ENCODE measurements at regions not wholly inside any gene's neighbourhood (a gene's known extent, or its start where the extent isn't known, plus 50 kb on each side); places are given as distances from the start of the nearest gene placed in this dataset.

DNA sequence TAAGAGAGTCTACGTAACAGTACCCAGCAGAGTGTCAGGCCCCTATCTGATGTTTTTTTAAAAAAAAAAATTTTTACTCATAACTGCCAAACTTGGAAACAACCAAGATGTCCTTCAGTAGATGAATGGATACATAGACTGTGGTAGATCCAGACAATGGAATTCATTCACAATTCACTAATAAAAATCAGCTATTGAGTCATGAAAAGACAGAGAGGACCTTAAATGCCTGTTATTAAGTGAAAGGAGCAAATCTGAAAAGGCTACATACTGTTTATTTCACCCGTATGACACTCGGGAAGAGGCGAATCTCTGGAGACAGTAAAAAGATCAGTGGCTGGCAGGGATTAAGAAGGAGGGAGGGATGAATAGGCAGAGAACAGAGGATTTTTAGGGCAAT, 541.4 kb upstream of the TENM4 start:
- TF ChIP-seq, protein P1, sequence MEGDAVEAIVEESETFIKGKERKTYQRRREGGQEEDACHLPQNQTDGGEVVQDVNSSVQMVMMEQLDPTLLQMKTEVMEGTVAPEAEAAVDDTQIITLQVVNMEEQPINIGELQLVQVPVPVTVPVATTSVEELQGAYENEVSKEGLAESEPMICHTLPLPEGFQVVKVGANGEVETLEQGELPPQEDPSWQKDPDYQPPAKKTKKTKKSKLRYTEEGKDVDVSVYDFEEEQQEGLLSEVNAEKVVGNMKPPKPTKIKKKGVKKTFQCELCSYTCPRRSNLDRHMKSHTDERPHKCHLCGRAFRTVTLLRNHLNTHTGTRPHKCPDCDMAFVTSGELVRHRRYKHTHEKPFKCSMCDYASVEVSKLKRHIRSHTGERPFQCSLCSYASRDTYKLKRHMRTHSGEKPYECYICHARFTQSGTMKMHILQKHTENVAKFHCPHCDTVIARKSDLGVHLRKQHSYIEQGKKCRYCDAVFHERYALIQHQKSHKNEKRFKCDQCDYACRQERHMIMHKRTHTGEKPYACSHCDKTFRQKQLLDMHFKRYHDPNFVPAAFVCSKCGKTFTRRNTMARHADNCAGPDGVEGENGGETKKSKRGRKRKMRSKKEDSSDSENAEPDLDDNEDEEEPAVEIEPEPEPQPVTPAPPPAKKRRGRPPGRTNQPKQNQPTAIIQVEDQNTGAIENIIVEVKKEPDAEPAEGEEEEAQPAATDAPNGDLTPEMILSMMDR (IDR thresholded peaks at IDR 0.05; ENCODE audit: low read depth, low read length, missing input control): no peak
- no peak for TF ChIP-seq NR2F2 (IDR thresholded peaks at IDR 0.05)
- no peak for TF ChIP-seq EGR1 (IDR thresholded peaks at IDR 0.05; ENCODE audit: low read depth in 2 of 2)
- no peak for TF ChIP-seq HNF4G (IDR thresholded peaks at IDR 0.05)
- TF ChIP-seq GABPA (IDR thresholded peaks at IDR 0.05 in 1 of 2, conservative IDR thresholded peaks at IDR 0.05 in 1 of 2): no peak
- TF ChIP-seq YY1 (IDR thresholded peaks at IDR 0.05): no peak
- TF ChIP-seq JUND (IDR thresholded peaks at IDR 0.05): no peak
- TF ChIP-seq HNF4A (conservative IDR thresholded peaks at IDR 0.05): no peak
- TF ChIP-seq SP1 (IDR thresholded peaks at IDR 0.05): no peak
- TF ChIP-seq, protein P2, sequence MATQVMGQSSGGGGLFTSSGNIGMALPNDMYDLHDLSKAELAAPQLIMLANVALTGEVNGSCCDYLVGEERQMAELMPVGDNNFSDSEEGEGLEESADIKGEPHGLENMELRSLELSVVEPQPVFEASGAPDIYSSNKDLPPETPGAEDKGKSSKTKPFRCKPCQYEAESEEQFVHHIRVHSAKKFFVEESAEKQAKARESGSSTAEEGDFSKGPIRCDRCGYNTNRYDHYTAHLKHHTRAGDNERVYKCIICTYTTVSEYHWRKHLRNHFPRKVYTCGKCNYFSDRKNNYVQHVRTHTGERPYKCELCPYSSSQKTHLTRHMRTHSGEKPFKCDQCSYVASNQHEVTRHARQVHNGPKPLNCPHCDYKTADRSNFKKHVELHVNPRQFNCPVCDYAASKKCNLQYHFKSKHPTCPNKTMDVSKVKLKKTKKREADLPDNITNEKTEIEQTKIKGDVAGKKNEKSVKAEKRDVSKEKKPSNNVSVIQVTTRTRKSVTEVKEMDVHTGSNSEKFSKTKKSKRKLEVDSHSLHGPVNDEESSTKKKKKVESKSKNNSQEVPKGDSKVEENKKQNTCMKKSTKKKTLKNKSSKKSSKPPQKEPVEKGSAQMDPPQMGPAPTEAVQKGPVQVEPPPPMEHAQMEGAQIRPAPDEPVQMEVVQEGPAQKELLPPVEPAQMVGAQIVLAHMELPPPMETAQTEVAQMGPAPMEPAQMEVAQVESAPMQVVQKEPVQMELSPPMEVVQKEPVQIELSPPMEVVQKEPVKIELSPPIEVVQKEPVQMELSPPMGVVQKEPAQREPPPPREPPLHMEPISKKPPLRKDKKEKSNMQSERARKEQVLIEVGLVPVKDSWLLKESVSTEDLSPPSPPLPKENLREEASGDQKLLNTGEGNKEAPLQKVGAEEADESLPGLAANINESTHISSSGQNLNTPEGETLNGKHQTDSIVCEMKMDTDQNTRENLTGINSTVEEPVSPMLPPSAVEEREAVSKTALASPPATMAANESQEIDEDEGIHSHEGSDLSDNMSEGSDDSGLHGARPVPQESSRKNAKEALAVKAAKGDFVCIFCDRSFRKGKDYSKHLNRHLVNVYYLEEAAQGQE (IDR thresholded peaks at IDR 0.05): no peak
- no peak for TF ChIP-seq RAD21 (IDR thresholded peaks at IDR 0.05)
- no peak for TF ChIP-seq TAF1 (conservative IDR thresholded peaks at IDR 0.05)

Measured in liver (tissue), 3 donors.